IMR-90 (cell line): ENCODE measurements at regions not wholly inside any gene's neighbourhood (a gene's known extent, or its start where the extent isn't known, plus 50 kb on each side); places are given as distances from the start of the nearest gene placed in this dataset.

Experiments
- ATAC-seq: fragments of 200-7000 bp; cut with Tn5 transposase; 2 replicates; pipeline ENCODE4 v1.9.1; 2020; ENCODE audit warnings: low read depth, mild to moderate bottlenecking, moderate library complexity
- BruUV-seq: library from RNA; stranded (reverse); fragments of 400-500 nt; replicated peaks from 2 replicates; lab custom pipeline; 2021; lab: Mats Ljungman, UMichigan
- CTCF ChIA-PET: fragments of 300-600 bp; formaldehyde crosslinking; extraction: SDS; loops from one replicate; lab custom pipeline; 2021; ENCODE audit warnings: antibody characterized with exemption; lab: Yijun Ruan, JAX
- POLR2A ChIA-PET: fragments of 300-600 bp; sonication (Branson Sonifier 250); formaldehyde crosslinking; loops from one replicate; lab custom pipeline; 2022; ENCODE audit warnings: antibody characterized with exemption; ENCODE audit not compliant: unreplicated experiment; lab: Charles Lee
- DNase-seq: peaks from one replicate; pipeline ENCODE4 v3.0.0; 2013
- H2AFZ ChIP-seq: replicated peaks from 2 replicates; pipeline ENCODE3; 2013; ENCODE audit warnings: low read length, mild to moderate bottlenecking; ENCODE audit not compliant: poor library complexity
- H2AK5ac ChIP-seq: 2 replicates; pipeline ENCODE4 v1.6.1; 2013; ENCODE audit warnings: low read depth, low read length, inconsistent platforms
- H2AK9ac ChIP-seq: replicated peaks from 2 replicates; pipeline ENCODE3; 2013; ENCODE audit warnings: mild to moderate bottlenecking, low read depth, low read length, moderate library complexity; ENCODE audit not compliant: poor library complexity
- H2BK120ac ChIP-seq: 2 replicates; pipeline ENCODE4 v1.6.1; 2013; ENCODE audit warnings: low read depth, low read length, inconsistent platforms
- H2BK15ac ChIP-seq: 3 replicates; pipeline ENCODE4 v1.6.1; 2013; ENCODE audit warnings: low read depth, low read length, inconsistent platforms
- H2BK20ac ChIP-seq: 2 replicates; pipeline ENCODE4 v1.6.1; 2013; ENCODE audit warnings: low read depth, mild to moderate bottlenecking, inconsistent platforms, low read length, moderate library complexity
- H2BK5ac ChIP-seq: 2 replicates; pipeline ENCODE4 v1.6.1; 2013; ENCODE audit warnings: mild to moderate bottlenecking, low read depth, low read length, inconsistent platforms; ENCODE audit not compliant: poor library complexity, severe bottlenecking
- H3K14ac ChIP-seq: replicated peaks from 2 replicates; pipeline ENCODE4 v1.6.1; 2013; ENCODE audit warnings: low read depth, low read length, inconsistent platforms
- H3K18ac ChIP-seq: 2 replicates; pipeline ENCODE4 v1.6.1; 2013; ENCODE audit warnings: low read depth, low read length, control low read depth
- H3K23ac ChIP-seq: 2 replicates; pipeline ENCODE4 v1.6.1; 2013; ENCODE audit warnings: low read depth, low read length, inconsistent platforms
- H3K27ac ChIP-seq: 2 replicates; pipeline ENCODE4 v1.5.1; 2013; ENCODE audit warnings: mild to moderate bottlenecking, control low read depth, low read length; ENCODE audit not compliant: insufficient read depth
- H3K27me3 ChIP-seq: 2 replicates; pipeline ENCODE4 v1.6.1; 2013; ENCODE audit warnings: low read length; ENCODE audit not compliant: control insufficient read depth, insufficient read depth
- H3K36me3 ChIP-seq: 2 replicates; pipeline ENCODE4 v1.6.1; 2013; ENCODE audit warnings: low read length, mixed read lengths; ENCODE audit not compliant: control insufficient read depth, insufficient read depth
- H3K4ac ChIP-seq: 2 replicates; pipeline ENCODE4 v1.6.1; 2013; ENCODE audit warnings: low read depth, low read length, inconsistent platforms
- H3K4me1 ChIP-seq: 2 replicates; pipeline ENCODE4 v1.6.1; 2013; ENCODE audit warnings: low read length, mixed read lengths; ENCODE audit not compliant: control insufficient read depth, insufficient read depth
- H3K4me2 ChIP-seq: 2 replicates; pipeline ENCODE4 v1.6.1; 2013; ENCODE audit warnings: low read depth, mild to moderate bottlenecking, control low read depth, low read length, moderate library complexity
- H3K4me3 ChIP-seq: 2 replicates; pipeline ENCODE4 v1.5.1; 2013; ENCODE audit warnings: low read depth, mild to moderate bottlenecking, control low read depth, low read length, moderate library complexity; ENCODE audit not compliant: insufficient read depth
- H3K56ac ChIP-seq: 2 replicates; pipeline ENCODE4 v1.6.1; 2013; ENCODE audit warnings: low read length, inconsistent platforms; ENCODE audit not compliant: insufficient read depth; ENCODE audit errors: extremely low read depth
- H3K79me1 ChIP-seq, 2 experiments: 2 replicates each; pipeline ENCODE4 v1.6.1; 2013; ENCODE audit warnings: low read length in 2 of 2, inconsistent platforms in 1 of 2, low read depth in 1 of 2
- H3K9ac ChIP-seq: 2 replicates; pipeline ENCODE4 v1.6.1; 2013; ENCODE audit warnings: low read depth, low read length, control low read depth
- H3K9me1 ChIP-seq: 2 replicates; pipeline ENCODE4 v1.6.1; 2013; ENCODE audit warnings: low read length, inconsistent platforms; ENCODE audit not compliant: insufficient read depth
- H3K9me3 ChIP-seq: 2 replicates; pipeline ENCODE4 v1.6.1; 2013; ENCODE audit warnings: low read length; ENCODE audit not compliant: control insufficient read depth, insufficient read depth
- H4K20me1 ChIP-seq: 2 replicates; pipeline ENCODE4 v1.6.1; 2013; ENCODE audit warnings: low read length, inconsistent platforms; ENCODE audit not compliant: insufficient read depth
- H4K5ac ChIP-seq: 2 replicates; pipeline ENCODE4 v1.6.1; 2013; ENCODE audit warnings: mild to moderate bottlenecking, low read depth, low read length, control low read depth
- H4K8ac ChIP-seq, 2 experiments: 2 replicates each; pipeline ENCODE4 v1.6.1; 2013; ENCODE audit warnings: low read depth in 2 of 2, low read length in 2 of 2, control low read depth in 1 of 2, inconsistent platforms in 1 of 2
- H4K91ac ChIP-seq: 2 replicates; pipeline ENCODE4 v1.6.1; 2013; ENCODE audit warnings: low read depth, low read length, inconsistent platforms; ENCODE audit not compliant: insufficient read depth
- BHLHE40 ChIP-seq: fragments of 150-350 bp; IDR thresholded peaks from 2 replicates; pipeline ENCODE4 v1.6.1; 2016; ENCODE audit warnings: mild to moderate bottlenecking, low read depth, low read length
- CHD1 ChIP-seq: IDR thresholded peaks from 2 replicates; pipeline ENCODE4 v1.6.1; 2012; ENCODE audit warnings: low read depth, low read length, improper control_type of control experiment
- FOS ChIP-seq: fragments of 150-350 bp; IDR thresholded peaks from 2 replicates; pipeline ENCODE4 v1.6.1; 2016; ENCODE audit warnings: low read depth, low read length
- MAFK ChIP-seq: IDR thresholded peaks from 2 replicates; pipeline ENCODE4 v1.6.1; 2012; ENCODE audit warnings: low read depth, low read length, improper control_type of control experiment
- MXI1 ChIP-seq: IDR thresholded peaks from 2 replicates; pipeline ENCODE4 v1.6.1; 2012; ENCODE audit warnings: low read depth, mild to moderate bottlenecking, low read length, moderate library complexity, borderline replicate concordance
- NFE2L2 ChIP-seq: fragments of 150-350 bp; IDR thresholded peaks from 2 replicates; pipeline ENCODE4 v1.6.1; 2016; ENCODE audit warnings: low read depth, mild to moderate bottlenecking, low read length
- POLR2A ChIP-seq: IDR thresholded peaks from 2 replicates; pipeline ENCODE4 v1.6.1; 2012; ENCODE audit warnings: mild to moderate bottlenecking, low read depth, low read length
- RAD21 ChIP-seq: IDR thresholded peaks from 2 replicates; pipeline ENCODE4 v1.6.1; 2012; ENCODE audit warnings: low read length, improper control_type of control experiment
- RCOR1 ChIP-seq: IDR thresholded peaks from 2 replicates; pipeline ENCODE4 v1.6.1; 2012; ENCODE audit warnings: mild to moderate bottlenecking, low read length, improper control_type of control experiment; ENCODE audit not compliant: insufficient replicate concordance
- SMC3 ChIP-seq: fragments of 150-350 bp; IDR thresholded peaks from 2 replicates; pipeline ENCODE4 v1.6.1; 2016; ENCODE audit warnings: low read depth, mild to moderate bottlenecking, antibody characterized with exemption, low read length, moderate library complexity
- WGBS, 2 experiments: methylation state at CpG; one replicate each; pipeline versions ENCODE4 v1.1.5 to v1.1.7; 2013; ENCODE audit warnings: missing lambda C conversion rate in 2 of 2; ENCODE audit not compliant: insufficient read length in 1 of 2; ENCODE audit errors: extremely low coverage in 2 of 2; 5-methylcytosine and 5-hydroxymethylcytosine counted together
- dilution Hi-C: fragments of 300-500 bp; cut with HindIII; formaldehyde crosslinking; loops from one replicate; pipeline ENCODE4 v1.14.3; 2018; ENCODE audit warnings: low sequenced_read_pairs; ENCODE audit not compliant: unreplicated experiment
- in situ Hi-C: fragments of 300-500 bp; cut with MboI; formaldehyde crosslinking; loops from 3 replicates; pipeline ENCODE4 v1.14.3; 2019; ENCODE audit warnings: low sequenced_read_pairs, inconsistent platforms, mixed read lengths
- intact Hi-C: fragments of 100-400 bp; cut with micrococcal nuclease; formaldehyde crosslinking; loops from 2 replicates; pipeline ENCODE4 v1.10.0; 2022
- TF ChIP-seq, protein P1 (sequence below): fragments of 150-350 bp; IDR thresholded peaks from 2 replicates; pipeline ENCODE4 v1.6.1; 2017; ENCODE audit warnings: mild to moderate bottlenecking, antibody characterized with exemption, low read length, low read depth
- TF ChIP-seq, protein P2 (sequence below): conservative IDR thresholded peaks from 2 replicates; pipeline ENCODE4 v1.5.1; 2012; ENCODE audit warnings: mild to moderate bottlenecking, low read depth, low read length, improper control_type of control experiment

DNA sequence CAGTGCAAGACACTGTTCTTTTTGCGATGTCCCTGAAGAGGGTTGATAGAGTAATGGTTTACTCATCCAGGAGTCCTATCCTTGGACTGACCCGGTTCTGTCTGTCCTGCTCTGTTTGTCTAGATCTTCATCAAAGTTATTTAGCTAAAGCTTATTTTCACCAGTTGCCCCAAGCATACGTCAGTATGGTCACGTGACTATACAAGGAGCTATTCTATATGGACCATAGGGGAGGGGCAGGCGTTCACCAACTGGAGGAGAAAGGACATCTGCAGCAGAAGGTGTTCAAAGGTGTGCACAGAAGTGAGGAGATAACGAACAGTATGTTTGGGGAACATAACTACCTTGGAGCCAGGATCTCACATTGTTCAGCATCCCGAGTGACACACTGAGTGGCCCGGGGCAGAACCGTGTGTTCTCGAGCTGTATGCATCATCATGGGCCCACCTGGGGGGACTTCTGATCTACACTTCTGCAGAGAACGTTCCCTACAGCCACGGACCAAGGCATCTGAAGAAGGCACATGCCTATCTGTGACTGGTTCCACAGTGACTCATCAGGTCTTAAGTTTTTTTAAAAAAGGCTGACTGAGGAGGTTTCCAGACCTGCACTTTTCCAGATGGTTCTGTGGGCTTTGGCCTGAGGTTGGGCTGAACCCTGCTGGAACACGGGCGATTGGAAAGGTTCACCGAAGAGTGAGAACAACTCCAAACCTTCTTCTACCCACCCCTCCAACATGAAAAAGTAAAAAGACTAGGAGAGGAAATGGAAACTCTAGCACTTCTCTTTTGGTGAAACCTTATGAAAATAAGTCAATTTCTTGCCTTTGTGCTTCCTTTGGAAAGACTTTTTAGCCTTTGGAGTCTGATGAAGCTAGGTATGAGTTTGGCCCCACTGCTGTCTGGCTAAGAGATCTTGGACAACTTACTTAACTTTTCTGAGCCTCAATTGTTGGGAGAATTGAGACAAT is 68.6 kb upstream of the YWHAQ start:
- H3K56ac ChIP-seq, result peak overlapping the region; percentile 18; the same call in 1 of the 2 replicates
- H2BK15ac ChIP-seq, result peak overlapping the region; percentile 55; the same call in 1 of the 3 replicates
- peaks cover 20% of the 10 kb centered on the region for H3K9me1 ChIP-seq
- H3K18ac ChIP-seq, result no peak overlapping the region
- no peak overlapping the region for H3K4me3 ChIP-seq
- no TSS peak for BruUV-seq
- ATAC-seq, result peak; percentile 68
- peak; percentile 86 for DNase-seq
- dilution Hi-C loops (no loop called here), intact Hi-C loops (no loop called here), in situ Hi-C loops (no loop called here)
- H3K4me1 ChIP-seq, result peaks cover 15% of the 10 kb centered on the region
- H3K4ac ChIP-seq, result no peak overlapping the region; the same call in 1 of the 2 replicates
- H3K9ac ChIP-seq, result no peak overlapping the region
- H3K23ac ChIP-seq, result peak overlapping the region; percentile 34; the same call in 1 of the 2 replicates
- peaks cover 5% of the 10 kb centered on the region; the same call in 1 of the 2 replicates for H3K27me3 ChIP-seq
- no peak overlapping the region for H3K27ac ChIP-seq
- H3K9me3 ChIP-seq, result no peaks in the 10 kb centered on the region
- peak overlapping the region; percentile 66 for H2AFZ ChIP-seq
- CTCF ChIA-PET, result no interaction called here
- H3K79me1 ChIP-seq, result 0 out of 4 replicates have a peak, but pooled peaks cover 0 to 3% of the 10 kb centered on the region in 2 experiments
- peak overlapping the region; percentile 65 for H2BK120ac ChIP-seq
- H4K91ac ChIP-seq, result peak overlapping the region; percentile 20; the same call in 1 of the 2 replicates
- POLR2A ChIA-PET, result interaction anchor here (0.5 kb wide), 1 partner anchor 23 kb away, joined by 3 read pairs; no protein-coding TSS in a partner anchor
- no peak overlapping the region for H3K4me2 ChIP-seq
- peak overlapping the region in 1 of 2 experiments; percentile 32; a peak in 1 of 4 replicates for H4K8ac ChIP-seq
- H2AK5ac ChIP-seq, result peak overlapping the region; percentile 78
- H2BK20ac ChIP-seq, result peak overlapping the region; percentile 76; the same call in 1 of the 2 replicates
- TF ChIP-seq RCOR1 (no peak), MXI1 (no peak), BHLHE40 (peak; percentile 70; the same call in 1 of the 2 replicates), SMC3 (peak; percentile 3; the same call in 1 of the 2 replicates), CHD1 (no peak), NFE2L2 (peak; percentile 38; the same call in 1 of the 2 replicates), RAD21 (no peak; the same call in 1 of the 2 replicates), MAFK (peak; percentile 79), FOS (peak; percentile 80), POLR2A (no peak)
- TF ChIP-seq, protein P1, sequence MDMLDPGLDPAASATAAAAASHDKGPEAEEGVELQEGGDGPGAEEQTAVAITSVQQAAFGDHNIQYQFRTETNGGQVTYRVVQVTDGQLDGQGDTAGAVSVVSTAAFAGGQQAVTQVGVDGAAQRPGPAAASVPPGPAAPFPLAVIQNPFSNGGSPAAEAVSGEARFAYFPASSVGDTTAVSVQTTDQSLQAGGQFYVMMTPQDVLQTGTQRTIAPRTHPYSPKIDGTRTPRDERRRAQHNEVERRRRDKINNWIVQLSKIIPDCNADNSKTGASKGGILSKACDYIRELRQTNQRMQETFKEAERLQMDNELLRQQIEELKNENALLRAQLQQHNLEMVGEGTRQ, result peak; percentile 48; the same call in 1 of the 2 replicates
- TF ChIP-seq, protein P2, sequence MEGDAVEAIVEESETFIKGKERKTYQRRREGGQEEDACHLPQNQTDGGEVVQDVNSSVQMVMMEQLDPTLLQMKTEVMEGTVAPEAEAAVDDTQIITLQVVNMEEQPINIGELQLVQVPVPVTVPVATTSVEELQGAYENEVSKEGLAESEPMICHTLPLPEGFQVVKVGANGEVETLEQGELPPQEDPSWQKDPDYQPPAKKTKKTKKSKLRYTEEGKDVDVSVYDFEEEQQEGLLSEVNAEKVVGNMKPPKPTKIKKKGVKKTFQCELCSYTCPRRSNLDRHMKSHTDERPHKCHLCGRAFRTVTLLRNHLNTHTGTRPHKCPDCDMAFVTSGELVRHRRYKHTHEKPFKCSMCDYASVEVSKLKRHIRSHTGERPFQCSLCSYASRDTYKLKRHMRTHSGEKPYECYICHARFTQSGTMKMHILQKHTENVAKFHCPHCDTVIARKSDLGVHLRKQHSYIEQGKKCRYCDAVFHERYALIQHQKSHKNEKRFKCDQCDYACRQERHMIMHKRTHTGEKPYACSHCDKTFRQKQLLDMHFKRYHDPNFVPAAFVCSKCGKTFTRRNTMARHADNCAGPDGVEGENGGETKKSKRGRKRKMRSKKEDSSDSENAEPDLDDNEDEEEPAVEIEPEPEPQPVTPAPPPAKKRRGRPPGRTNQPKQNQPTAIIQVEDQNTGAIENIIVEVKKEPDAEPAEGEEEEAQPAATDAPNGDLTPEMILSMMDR, result 0 out of 2 replicates have a peak, but pooled peaks have one; percentile 5
- no peaks in the 10 kb centered on the region for H3K36me3 ChIP-seq
- no peak overlapping the region for H4K5ac ChIP-seq
- no peak overlapping the region for H2AK9ac ChIP-seq
- H3K14ac ChIP-seq, result no peak overlapping the region
- no peak overlapping the region for H2BK5ac ChIP-seq
- WGBS, 2 experiments, result 85% methylated on average over 4 of the region's 15 CpGs; no CpG with 5 or more reads in 1 of the 2 experiments
- H4K20me1 ChIP-seq, result peaks cover 3% of the 10 kb centered on the region; the same call in 1 of the 2 replicates
